ENCODE measurements at regions not wholly inside any gene's neighbourhood (a gene's known extent, or its start where the extent isn't known, plus 50 kb on each side); places are given as distances from the start of the nearest gene placed in this dataset.

GRCh38 chr14:28323951-28324741 lies 442.4 kb upstream of the FOXG1 start:
- H3K4me3 Mint-ChIP-seq: no peak overlapping the region
- H3K27me3 Mint-ChIP-seq (ENCODE audit: low read depth, poor library complexity): peaks cover 3% of the 10 kb centered on the region
- no peaks in the 10 kb centered on the region for H3K36me3 Mint-ChIP-seq (ENCODE audit: low read depth)
- no peaks in the 10 kb centered on the region for H3K9me3 Mint-ChIP-seq
- DNase-seq: no peak
- TF ChIP-seq CTCF (IDR thresholded peaks at IDR 0.05): no peak
- H3K27ac Mint-ChIP-seq: no peak overlapping the region
- H3K4me1 Mint-ChIP-seq: no peaks in the 10 kb centered on the region

GRCh38 chr14:28340816-28341215 lies 425.8 kb upstream of the FOXG1 start:
- no peak overlapping the region for H3K27ac Mint-ChIP-seq
- H3K4me3 Mint-ChIP-seq: no peak overlapping the region
- H3K9me3 Mint-ChIP-seq: no peaks in the 10 kb centered on the region
- TF ChIP-seq CTCF (IDR thresholded peaks at IDR 0.05): no peak
- no peaks in the 10 kb centered on the region for H3K4me1 Mint-ChIP-seq
- H3K27me3 Mint-ChIP-seq (ENCODE audit: low read depth, poor library complexity): no peaks in the 10 kb centered on the region
- no peaks in the 10 kb centered on the region for H3K36me3 Mint-ChIP-seq (ENCODE audit: low read depth)
- no peak for DNase-seq

- Mint-ChIP-seq H3K27ac (no peak overlapping the region), H3K4me3 (no peak overlapping the region), H3K4me1 (no peaks in the 10 kb centered on the region), H3K27me3 (ENCODE audit: low read depth, poor library complexity) (no peaks in the 10 kb centered on the region), H3K9me3 (no peaks in the 10 kb centered on the region), H3K36me3 (ENCODE audit: low read depth) (no peaks in the 10 kb centered on the region)
- no peak for TF ChIP-seq CTCF (IDR thresholded peaks at IDR 0.05)
- DNase-seq: no peak
Measured at GRCh38 chr14:28344381-28344780, 422.2 kb upstream of the FOXG1 start.

DNA sequence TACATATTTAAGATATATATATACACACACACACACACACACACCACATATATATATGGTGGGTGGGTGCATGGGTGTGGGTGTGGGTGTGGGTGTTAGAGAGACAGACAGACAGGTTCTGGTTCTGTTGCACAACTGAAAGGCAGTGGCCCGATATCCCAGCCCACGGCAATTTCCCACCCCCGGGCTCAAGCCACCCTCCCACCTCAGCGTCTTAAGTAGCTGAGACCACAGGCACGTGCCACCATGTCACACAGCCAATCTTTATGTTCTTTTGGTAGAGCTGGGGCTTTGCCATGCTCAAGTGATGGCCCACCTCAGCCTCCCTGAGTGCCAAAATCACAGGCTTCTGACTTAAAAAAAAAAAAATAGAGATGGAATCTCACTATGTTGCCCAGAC lies 417.8 kb upstream of the FOXG1 start:
- no peak overlapping the region for H3K27ac Mint-ChIP-seq
- no peaks in the 10 kb centered on the region for H3K36me3 Mint-ChIP-seq (ENCODE audit: low read depth)
- no peaks in the 10 kb centered on the region for H3K9me3 Mint-ChIP-seq
- no peak for TF ChIP-seq CTCF (IDR thresholded peaks at IDR 0.05)
- H3K4me3 Mint-ChIP-seq: no peak overlapping the region
- no peaks in the 10 kb centered on the region for H3K27me3 Mint-ChIP-seq (ENCODE audit: low read depth, poor library complexity)
- DNase-seq: no peak
- no peaks in the 10 kb centered on the region for H3K4me1 Mint-ChIP-seq

DNA sequence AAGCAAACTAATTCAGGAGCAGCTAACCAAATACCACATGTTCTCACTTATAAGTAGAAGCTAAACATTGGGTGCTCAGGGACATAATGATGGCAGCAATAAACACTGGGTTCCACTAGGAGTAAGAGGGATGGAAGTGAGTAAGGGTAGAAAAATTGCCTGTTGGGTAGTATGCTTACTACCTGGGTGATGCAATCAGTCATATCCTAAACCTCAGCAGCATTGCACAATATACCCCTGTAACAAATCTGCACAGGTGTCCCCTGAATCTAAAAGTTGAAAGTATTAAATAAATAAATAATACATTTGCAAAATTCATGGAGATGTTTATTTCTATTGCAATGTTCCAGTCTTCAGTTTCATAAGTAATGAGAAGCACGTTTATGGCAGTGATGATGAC lies 409.8 kb upstream of the FOXG1 start:
- no peak overlapping the region for H3K27ac Mint-ChIP-seq
- H3K27me3 Mint-ChIP-seq (ENCODE audit: low read depth, poor library complexity): no peaks in the 10 kb centered on the region
- H3K9me3 Mint-ChIP-seq: peaks cover 19% of the 10 kb centered on the region
- H3K4me3 Mint-ChIP-seq: no peak overlapping the region
- no peak for TF ChIP-seq CTCF (IDR thresholded peaks at IDR 0.05)
- no peaks in the 10 kb centered on the region for H3K36me3 Mint-ChIP-seq (ENCODE audit: low read depth)
- no peaks in the 10 kb centered on the region for H3K4me1 Mint-ChIP-seq
- DNase-seq: no peak

GRCh38 chr14:28361486-28361885 lies 405.1 kb upstream of the FOXG1 start:
- Mint-ChIP-seq H3K36me3 (ENCODE audit: low read depth) (no peaks in the 10 kb centered on the region), H3K4me1 (no peaks in the 10 kb centered on the region), H3K27ac (no peak overlapping the region), H3K4me3 (no peak overlapping the region), H3K9me3 (peaks cover 40% of the 10 kb centered on the region), H3K27me3 (ENCODE audit: low read depth, poor library complexity) (no peaks in the 10 kb centered on the region)
- TF ChIP-seq CTCF (IDR thresholded peaks at IDR 0.05): no peak
- no peak for DNase-seq

Measured in nephron progenitor cell (in vitro differentiated cells).